SK-N-SH (cell line): ENCODE measurements at regions not wholly inside any gene's neighbourhood (a gene's known extent, or its start where the extent isn't known, plus 50 kb on each side); places are given as distances from the start of the nearest gene placed in this dataset.

Experiments used
- CTCF ChIA-PET: fragments of 300-600, 350-600 bp; formaldehyde crosslinking; extraction: SDS; loops from one replicate; lab custom pipeline; 2021; lab: Yijun Ruan, JAX
- POLR2A ChIA-PET: fragments of 350-600 bp; sonication (Branson Sonifier 250); formaldehyde crosslinking; extraction: SDS; loops from one replicate; lab custom pipeline; 2020; ENCODE audit warnings: antibody characterized with exemption, inconsistent platforms; lab: Yijun Ruan, JAX
- DNase-seq: peaks from one replicate; pipeline ENCODE4 v3.0.0; 2012
- H2AFZ ChIP-seq: fragments of 200-600 bp; sonication (generic); 2 replicates; pipeline ENCODE4 v1.8.1; 2016; ENCODE audit warnings: antibody characterized with exemption, mild to moderate bottlenecking, low read depth
- H3F3A ChIP-seq: fragments of 200-600 bp; sonication (generic); replicated peaks from 2 replicates; pipeline ENCODE3; 2016; ENCODE audit warnings: antibody characterized with exemption, mild to moderate bottlenecking; ENCODE audit not compliant: insufficient read depth
- H3K27ac ChIP-seq, 2 experiments: fragments of 200-500 bp in 1 of 2; fragments of 200-600 bp in 1 of 2; sonication (Bioruptor generic) in 1 of 2; sonication (generic), shearing (Covaris generic) in 1 of 2; 2 replicates each; pipeline versions ENCODE4 v1.5.1 to v1.6.1; 2014 to 2016; ENCODE audit warnings: low read depth in 2 of 2, inconsistent platforms in 1 of 2, low read length in 1 of 2, mild to moderate bottlenecking in 1 of 2, mixed read lengths in 1 of 2
- H3K27me3 ChIP-seq: fragments of 200-600 bp; sonication (generic), shearing (Covaris generic); 2 replicates; pipeline ENCODE4 v1.6.1; 2016; ENCODE audit warnings: mixed run types; ENCODE audit not compliant: insufficient read depth
- H3K36me3 ChIP-seq, 2 experiments: fragments of 200-500 bp in 1 of 2; fragments of 200-600 bp in 1 of 2; sonication (Bioruptor generic) in 1 of 2; sonication (generic) in 1 of 2; replicated peaks in 1 of 2; 2 replicates each; pipeline versions ENCODE3 to v1.5.1; 2014 to 2016; ENCODE audit warnings: low read length in 1 of 2, mild to moderate bottlenecking in 1 of 2; ENCODE audit not compliant: insufficient read depth in 2 of 2, control insufficient read depth in 1 of 2
- H3K4me1 ChIP-seq, 2 experiments: fragments of 200-500 bp in 1 of 2; fragments of 200-600 bp in 1 of 2; sonication (Bioruptor generic) in 1 of 2; sonication (generic), shearing (Covaris generic) in 1 of 2; 2 replicates each; pipeline versions ENCODE4 v1.5.1 to v1.6.1; 2014 to 2016; ENCODE audit warnings: low read depth in 1 of 2, low read length in 1 of 2, mixed run types in 1 of 2; ENCODE audit not compliant: insufficient read depth in 2 of 2, control insufficient read depth in 1 of 2
- H3K4me2 ChIP-seq: fragments of 200-600 bp; sonication (generic), shearing (Covaris generic); 2 replicates; pipeline ENCODE4 v1.6.1; 2017; ENCODE audit warnings: mixed run types
- H3K4me3 ChIP-seq, 2 experiments: fragments of 200-500 bp in 1 of 2; fragments of 200-600 bp in 1 of 2; sonication (Bioruptor generic) in 1 of 2; sonication (generic), shearing (Covaris generic) in 1 of 2; 2 replicates each; pipeline versions ENCODE4 v1.5.1 to v1.8.1; 2014 to 2016; ENCODE audit warnings: low read depth in 2 of 2, inconsistent platforms in 1 of 2, low read length in 1 of 2, mild to moderate bottlenecking in 1 of 2, mixed read lengths in 1 of 2, moderate library complexity in 1 of 2
- H3K79me2 ChIP-seq: fragments of 200-600 bp; sonication (generic); 2 replicates; pipeline ENCODE4 v1.8.1; 2017; ENCODE audit warnings: mild to moderate bottlenecking; ENCODE audit not compliant: insufficient read depth
- H3K9ac ChIP-seq: fragments of 200-600 bp; sonication (generic); 2 replicates; pipeline ENCODE4 v1.6.1; 2017; ENCODE audit warnings: mixed run types
- H3K9me2 ChIP-seq: fragments of 200-600 bp; sonication (generic); 2 replicates; pipeline ENCODE4 v1.6.1; 2017; ENCODE audit warnings: mixed run types
- H3K9me3 ChIP-seq: fragments of 200-600 bp; sonication (generic); 2 replicates; pipeline ENCODE4 v1.6.1; 2017; ENCODE audit warnings: mixed run types, mild to moderate bottlenecking, moderate library complexity
- H4K20me1 ChIP-seq: fragments of 200-600 bp; sonication (generic); 2 replicates; pipeline ENCODE4 v1.6.1; 2017; ENCODE audit warnings: mild to moderate bottlenecking, mixed run types; ENCODE audit not compliant: insufficient read depth
- EZH2phosphoT487 ChIP-seq: fragments of 200-600 bp; sonication (generic); IDR thresholded peaks from 2 replicates; pipeline ENCODE4 v1.6.1; 2017; ENCODE audit warnings: low read depth, mixed run types, mild to moderate bottlenecking, antibody characterized with exemption, moderate library complexity, borderline replicate concordance
- FOXJ3 ChIP-seq: sonication (generic); formaldehyde crosslinking; IDR thresholded peaks from 2 replicates; pipeline ENCODE4 v1.5.1; 2020; ENCODE audit warnings: mild to moderate bottlenecking, missing genetic modification reagents
- GABPA ChIP-seq: IDR thresholded peaks from 2 replicates; pipeline ENCODE4 v1.4.0; 2012; ENCODE audit warnings: low read depth, mild to moderate bottlenecking
- GATA2 ChIP-seq: sonication (generic); formaldehyde crosslinking; IDR thresholded peaks from 2 replicates; pipeline ENCODE4 v1.5.0; 2020; ENCODE audit warnings: mild to moderate bottlenecking, missing genetic modification reagents
- MXI1 ChIP-seq: IDR thresholded peaks from 2 replicates; pipeline ENCODE4 v1.6.1; 2012; ENCODE audit warnings: mild to moderate bottlenecking, low read depth, low read length, improper control_type of control experiment
- PBX3 ChIP-seq: IDR thresholded peaks from 2 replicates; pipeline ENCODE4; 2012
- RCOR1 ChIP-seq: fragments of 150-350 bp; IDR thresholded peaks from 2 replicates; pipeline ENCODE4 v1.6.1; 2017; ENCODE audit warnings: antibody characterized with exemption, low read length
- SIN3A ChIP-seq: IDR thresholded peaks from 2 replicates; pipeline ENCODE4 v1.6.1; 2012; ENCODE audit warnings: low read depth, mild to moderate bottlenecking, low read length, moderate library complexity, borderline replicate concordance
- TAF1 ChIP-seq: IDR thresholded peaks from 2 replicates; pipeline ENCODE4 v1.6.1; 2012; ENCODE audit warnings: low read depth, mild to moderate bottlenecking, low read length, moderate library complexity, borderline replicate concordance
- TCF12 ChIP-seq: IDR thresholded peaks from 2 replicates; pipeline ENCODE4 v1.4.0; 2012
- ZBTB33 ChIP-seq: IDR thresholded peaks from 2 replicates; pipeline ENCODE4 v1.4.0; 2012; ENCODE audit warnings: low read depth, borderline replicate concordance
- WGBS: methylation state at CpG from one replicate; pipeline ENCODE4 v1.1.6; 2017; ENCODE audit warnings: low lambda C conversion rate; 5-methylcytosine and 5-hydroxymethylcytosine counted together
- TF ChIP-seq, protein P1 (sequence below): IDR thresholded peaks from 2 replicates; pipeline ENCODE4 v1.4.0; 2012; ENCODE audit warnings: low read depth, borderline replicate concordance
- TF ChIP-seq, protein P2 (sequence below): IDR thresholded peaks from 2 replicates; pipeline ENCODE4 v1.4.0; 2012; ENCODE audit warnings: low read depth
- TF ChIP-seq, protein P3 (sequence below): fragments of 200-600 bp; sonication (generic); IDR thresholded peaks from 2 replicates; pipeline ENCODE4 v1.6.1; 2017; ENCODE audit warnings: antibody characterized with exemption, mild to moderate bottlenecking, moderate library complexity

- Histone ChIP-seq H2AFZ (no peak overlapping the region), H3K36me3 (no peaks in the 10 kb centered on the region), H3K9me3 (no peaks in the 10 kb centered on the region), H4K20me1 (no peaks in the 10 kb centered on the region), H3K4me2 (no peak overlapping the region), H3K4me3 (no peak overlapping the region), H3F3A (no peaks in the 10 kb centered on the region), H3K27me3 (no peaks in the 10 kb centered on the region), H3K9ac (no peak overlapping the region), H3K27ac (no peak overlapping the region), H3K9me2 (no peaks in the 10 kb centered on the region), H3K4me1 (peaks cover 2 to 9% of the 10 kb centered on the region in 2 experiments; a peak in 2 of 4 replicates), H3K79me2 (no peaks in the 10 kb centered on the region)
- WGBS, result 98% methylated on average over 2 of the region's 2 CpGs
- DNase-seq, result no peak
- no peak for TF ChIP-seq EZH2phosphoT487
- TF ChIP-seq, protein P1, sequence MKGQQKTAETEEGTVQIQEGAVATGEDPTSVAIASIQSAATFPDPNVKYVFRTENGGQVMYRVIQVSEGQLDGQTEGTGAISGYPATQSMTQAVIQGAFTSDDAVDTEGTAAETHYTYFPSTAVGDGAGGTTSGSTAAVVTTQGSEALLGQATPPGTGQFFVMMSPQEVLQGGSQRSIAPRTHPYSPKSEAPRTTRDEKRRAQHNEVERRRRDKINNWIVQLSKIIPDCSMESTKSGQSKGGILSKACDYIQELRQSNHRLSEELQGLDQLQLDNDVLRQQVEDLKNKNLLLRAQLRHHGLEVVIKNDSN, result no peak
- TF ChIP-seq SIN3A, result no peak
- no peak for TF ChIP-seq FOXJ3
- no peak for TF ChIP-seq RCOR1
- no peak for TF ChIP-seq ZBTB33
- no peak for TF ChIP-seq TAF1
- TF ChIP-seq PBX3, result 0 out of 2 replicates have a peak, but pooled peaks have one; percentile 6
- TF ChIP-seq TCF12, result 0 out of 2 replicates have a peak, but pooled peaks have one; percentile 23
- CTCF ChIA-PET, result no interaction called here
- POLR2A ChIA-PET, result no interaction called here
These were observed 362.7 kb upstream of the DDI1 start for GRCh38 chr11:103673773-103674172.

GRCh38 chr11:103676413-103676812 lies 360.0 kb upstream of the DDI1 start:
- no peaks in the 10 kb centered on the region for H3K79me2 ChIP-seq
- H3F3A ChIP-seq, result no peaks in the 10 kb centered on the region
- H3K9me2 ChIP-seq, result no peaks in the 10 kb centered on the region
- ChIA-PET POLR2A (no interaction called here), CTCF (interaction anchor here (0.6 kb wide), 1 partner anchor 108 kb away, joined by 4 read pairs; no protein-coding TSS in a partner anchor)
- H3K4me1 ChIP-seq, result peaks cover 2 to 9% of the 10 kb centered on the region in 2 experiments; a peak in 2 of 4 replicates
- no peak overlapping the region for H3K27ac ChIP-seq
- H2AFZ ChIP-seq, result no peak overlapping the region
- no peaks in the 10 kb centered on the region for H3K36me3 ChIP-seq
- H3K27me3 ChIP-seq, result no peaks in the 10 kb centered on the region
- no peak for DNase-seq
- no peak overlapping the region for H3K4me2 ChIP-seq
- H3K9ac ChIP-seq, result no peak overlapping the region
- H3K4me3 ChIP-seq, result no peak overlapping the region
- WGBS, result 88% methylated on average over 1 of the region's 1 CpG
- no peaks in the 10 kb centered on the region for H4K20me1 ChIP-seq
- H3K9me3 ChIP-seq, result no peaks in the 10 kb centered on the region
- TF ChIP-seq GABPA, result no peak
- TF ChIP-seq, protein P2, sequence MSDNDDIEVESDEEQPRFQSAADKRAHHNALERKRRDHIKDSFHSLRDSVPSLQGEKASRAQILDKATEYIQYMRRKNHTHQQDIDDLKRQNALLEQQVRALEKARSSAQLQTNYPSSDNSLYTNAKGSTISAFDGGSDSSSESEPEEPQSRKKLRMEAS, result no peak
- no peak for TF ChIP-seq EZH2phosphoT487
- TF ChIP-seq, protein P3, sequence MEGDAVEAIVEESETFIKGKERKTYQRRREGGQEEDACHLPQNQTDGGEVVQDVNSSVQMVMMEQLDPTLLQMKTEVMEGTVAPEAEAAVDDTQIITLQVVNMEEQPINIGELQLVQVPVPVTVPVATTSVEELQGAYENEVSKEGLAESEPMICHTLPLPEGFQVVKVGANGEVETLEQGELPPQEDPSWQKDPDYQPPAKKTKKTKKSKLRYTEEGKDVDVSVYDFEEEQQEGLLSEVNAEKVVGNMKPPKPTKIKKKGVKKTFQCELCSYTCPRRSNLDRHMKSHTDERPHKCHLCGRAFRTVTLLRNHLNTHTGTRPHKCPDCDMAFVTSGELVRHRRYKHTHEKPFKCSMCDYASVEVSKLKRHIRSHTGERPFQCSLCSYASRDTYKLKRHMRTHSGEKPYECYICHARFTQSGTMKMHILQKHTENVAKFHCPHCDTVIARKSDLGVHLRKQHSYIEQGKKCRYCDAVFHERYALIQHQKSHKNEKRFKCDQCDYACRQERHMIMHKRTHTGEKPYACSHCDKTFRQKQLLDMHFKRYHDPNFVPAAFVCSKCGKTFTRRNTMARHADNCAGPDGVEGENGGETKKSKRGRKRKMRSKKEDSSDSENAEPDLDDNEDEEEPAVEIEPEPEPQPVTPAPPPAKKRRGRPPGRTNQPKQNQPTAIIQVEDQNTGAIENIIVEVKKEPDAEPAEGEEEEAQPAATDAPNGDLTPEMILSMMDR, result no peak
- TF ChIP-seq TCF12, result no peak
- TF ChIP-seq, protein P1, result no peak
- no peak for TF ChIP-seq ZBTB33
- TF ChIP-seq MXI1, result no peak
- no peak for TF ChIP-seq TAF1
- no peak for TF ChIP-seq GATA2 (CRISPR knock-in tag)
- no peak for TF ChIP-seq FOXJ3
